BJ (cell line): ENCODE measurements at regions not wholly inside any gene's neighbourhood (a gene's known extent, or its start where the extent isn't known, plus 50 kb on each side); places are given as distances from the start of the nearest gene placed in this dataset.

Source experiments
- CTCF ChIA-PET: fragments of 350-600 bp; formaldehyde crosslinking; extraction: SDS; loops from one replicate; lab custom pipeline; 2021; ENCODE audit warnings: antibody characterized with exemption, inconsistent platforms; lab: Yijun Ruan, JAX
- POLR2A ChIA-PET: fragments of 300-600 bp; sonication (Branson Sonifier 250); formaldehyde crosslinking; extraction: SDS; loops from one replicate; lab custom pipeline; 2021; ENCODE audit warnings: antibody characterized with exemption; lab: Charles Lee
- DNase-seq: peaks from one replicate; pipeline ENCODE4 v3.0.0-alpha.2; 2011; ENCODE audit warnings: low read depth
- H3K27me3 ChIP-seq: 2 replicates; pipeline ENCODE4 v1.6.0; 2011; ENCODE audit warnings: low read length; ENCODE audit not compliant: control insufficient read depth, insufficient read depth
- H3K36me3 ChIP-seq: 2 replicates; pipeline ENCODE4 v1.5.1; 2011; ENCODE audit warnings: low read length; ENCODE audit not compliant: control insufficient read depth, insufficient read depth
- H3K4me3 ChIP-seq: 2 replicates; pipeline ENCODE4 v1.5.1; 2011; ENCODE audit warnings: low read depth, mild to moderate bottlenecking, control low read depth, low read length
- TF ChIP-seq, protein P1 (sequence below): IDR thresholded peaks from 2 replicates; pipeline ENCODE4 v1.5.1; 2011; ENCODE audit warnings: low read depth, mild to moderate bottlenecking, control low read depth, inconsistent platforms, low read length, moderate library complexity; ENCODE audit not compliant: insufficient read depth

DNA sequence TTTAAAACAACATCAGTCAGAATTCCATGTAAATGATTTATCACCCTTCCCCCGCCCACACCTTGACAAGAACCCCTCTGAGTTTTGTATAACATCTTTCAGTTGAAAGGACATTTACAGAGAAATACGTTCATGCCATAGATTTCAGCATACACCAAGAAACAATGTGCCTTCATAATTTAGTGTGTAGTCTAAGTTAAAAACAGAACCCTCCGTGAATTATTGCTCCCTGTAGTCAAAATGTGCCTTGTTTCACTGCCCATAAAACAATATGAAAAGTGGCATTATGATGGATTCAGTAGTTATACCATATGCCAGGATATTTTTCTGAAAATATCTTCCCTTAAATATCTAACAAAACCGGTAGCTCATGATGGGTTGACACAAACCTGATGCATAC lies 953.9 kb downstream of the GBE1 start:
- CTCF ChIA-PET: interaction anchor here (0.6 kb wide), 1 partner anchor 511 kb away, joined by 3 read pairs; no protein-coding TSS in a partner anchor
- TF ChIP-seq, protein P1, sequence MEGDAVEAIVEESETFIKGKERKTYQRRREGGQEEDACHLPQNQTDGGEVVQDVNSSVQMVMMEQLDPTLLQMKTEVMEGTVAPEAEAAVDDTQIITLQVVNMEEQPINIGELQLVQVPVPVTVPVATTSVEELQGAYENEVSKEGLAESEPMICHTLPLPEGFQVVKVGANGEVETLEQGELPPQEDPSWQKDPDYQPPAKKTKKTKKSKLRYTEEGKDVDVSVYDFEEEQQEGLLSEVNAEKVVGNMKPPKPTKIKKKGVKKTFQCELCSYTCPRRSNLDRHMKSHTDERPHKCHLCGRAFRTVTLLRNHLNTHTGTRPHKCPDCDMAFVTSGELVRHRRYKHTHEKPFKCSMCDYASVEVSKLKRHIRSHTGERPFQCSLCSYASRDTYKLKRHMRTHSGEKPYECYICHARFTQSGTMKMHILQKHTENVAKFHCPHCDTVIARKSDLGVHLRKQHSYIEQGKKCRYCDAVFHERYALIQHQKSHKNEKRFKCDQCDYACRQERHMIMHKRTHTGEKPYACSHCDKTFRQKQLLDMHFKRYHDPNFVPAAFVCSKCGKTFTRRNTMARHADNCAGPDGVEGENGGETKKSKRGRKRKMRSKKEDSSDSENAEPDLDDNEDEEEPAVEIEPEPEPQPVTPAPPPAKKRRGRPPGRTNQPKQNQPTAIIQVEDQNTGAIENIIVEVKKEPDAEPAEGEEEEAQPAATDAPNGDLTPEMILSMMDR: no peak

DNA sequence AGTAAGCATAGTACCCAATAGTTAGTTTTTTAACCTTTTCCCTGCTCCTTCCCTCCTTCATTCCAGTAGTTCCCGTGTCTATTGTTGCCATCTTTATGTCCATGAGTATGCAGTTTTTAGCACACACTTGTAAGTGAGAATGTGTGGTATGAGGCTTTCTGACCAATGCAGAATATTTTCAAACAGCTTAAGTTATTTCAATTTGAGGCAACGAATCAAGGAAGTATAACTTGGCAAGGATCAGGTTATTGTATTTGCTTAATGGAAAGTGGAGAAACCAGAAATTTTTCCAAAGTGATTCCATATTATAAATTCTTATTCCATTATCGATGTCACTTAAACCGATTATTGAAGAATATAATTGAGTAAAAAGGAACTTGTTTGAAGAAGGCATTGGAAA lies 954.8 kb downstream of the GBE1 start:
- TF ChIP-seq, protein P1: no peak
- POLR2A ChIA-PET: no interaction called here
- CTCF ChIA-PET: no interaction called here
- H3K4me3 ChIP-seq: no peak overlapping the region
- no peaks in the 10 kb centered on the region for H3K36me3 ChIP-seq
- H3K27me3 ChIP-seq: no peaks in the 10 kb centered on the region
- no peak for DNase-seq

More for the DNA sequence above, 953.9 kb downstream of the GBE1 start:
- H3K36me3 ChIP-seq: no peaks in the 10 kb centered on the region
- DNase-seq: no peak
- no peak overlapping the region for H3K4me3 ChIP-seq
- POLR2A ChIA-PET: no interaction called here
- no peaks in the 10 kb centered on the region for H3K27me3 ChIP-seq

DNA sequence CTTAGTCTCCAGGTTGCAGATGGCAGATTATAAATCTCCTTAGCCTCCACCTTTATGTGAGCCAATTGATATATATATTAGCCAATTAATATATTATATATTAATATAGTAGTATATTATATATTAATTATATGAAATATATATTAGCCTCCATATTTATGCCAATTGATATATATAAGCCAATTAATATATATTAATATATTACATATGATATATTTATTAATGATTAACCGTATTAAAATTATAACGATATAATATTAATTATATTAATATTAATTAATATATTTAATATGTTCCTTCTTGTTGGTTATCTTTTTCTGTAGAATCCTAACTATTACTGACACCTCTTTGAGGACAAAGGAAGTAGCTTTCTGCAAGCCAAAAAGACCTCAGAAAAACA lies 972.5 kb downstream of the GBE1 start:
- no peaks in the 10 kb centered on the region for H3K36me3 ChIP-seq
- no peaks in the 10 kb centered on the region for H3K27me3 ChIP-seq
- TF ChIP-seq, protein P1: no peak
- CTCF ChIA-PET: no interaction called here
- H3K4me3 ChIP-seq: no peak overlapping the region
- no peak for DNase-seq
- POLR2A ChIA-PET: no interaction called here

DNA sequence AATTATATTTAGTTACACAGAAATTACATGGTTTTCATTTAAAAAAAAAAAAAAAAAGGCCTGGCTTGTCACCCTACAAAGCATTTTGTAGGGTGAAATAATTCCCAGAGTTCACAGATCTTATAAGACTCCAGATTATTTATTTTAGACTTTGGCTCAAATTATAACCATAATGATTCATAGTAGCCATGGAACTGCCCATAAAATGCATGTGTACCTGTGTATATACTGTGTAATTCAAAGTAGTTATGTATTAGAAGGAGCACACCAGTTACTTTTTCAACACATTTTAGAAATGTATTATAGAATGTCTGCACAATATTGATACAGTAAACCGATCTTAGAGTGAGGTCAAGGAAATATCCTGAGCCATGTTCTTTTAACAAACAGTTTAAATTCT lies 975.6 kb downstream of the GBE1 start:
- Histone ChIP-seq H3K36me3 (no peaks in the 10 kb centered on the region), H3K4me3 (no peak overlapping the region), H3K27me3 (no peaks in the 10 kb centered on the region)
- TF ChIP-seq, protein P1: no peak
- ChIA-PET CTCF (no interaction called here), POLR2A (no interaction called here)
- DNase-seq: no peak

DNA sequence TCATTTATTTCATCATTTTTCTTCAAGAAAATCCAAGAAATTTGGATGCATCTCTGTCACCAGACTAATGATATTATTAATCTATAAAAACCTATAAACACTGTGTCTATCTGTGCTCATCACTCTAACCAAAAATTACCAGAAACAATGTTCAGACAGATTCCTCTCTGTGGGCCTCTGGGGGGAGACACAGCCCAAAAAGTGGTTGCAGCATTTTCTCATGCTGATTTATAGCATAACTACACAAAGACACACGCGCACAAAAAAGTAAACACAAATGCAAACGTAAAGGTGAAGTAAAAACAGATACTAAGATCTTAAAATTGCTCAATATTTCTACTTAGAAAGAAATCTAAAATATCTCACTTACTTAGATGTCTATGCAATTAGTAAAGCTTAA lies 976.0 kb downstream of the GBE1 start:
- DNase-seq: no peak
- ChIA-PET CTCF (no interaction called here), POLR2A (no interaction called here)
- Histone ChIP-seq H3K4me3 (no peak overlapping the region), H3K36me3 (no peaks in the 10 kb centered on the region), H3K27me3 (no peaks in the 10 kb centered on the region)
- TF ChIP-seq, protein P1: no peak
